Natural killer cell treated with Interleukin-12 subunit alpha and Interleukin-12 subunit beta and Interleukin-15 and Interleukin-18, amount 100 ng/mL, for 72 hours (primary cell): ENCODE measurements at regions not wholly inside any gene's neighbourhood (a gene's known extent, or its start where the extent isn't known, plus 50 kb on each side); places are given as distances from the start of the nearest gene placed in this dataset.
A peak's percentile ranks its signal among the peaks of the same experiment; 100 is the strongest.

Source experiments
- ATAC-seq, 2 donors: fragments of 150-1000 bp; cut with Tn5 transposase in 1 of 2; sonication (Bioruptor Pico), chemical (Tn5 transposase) in 1 of 2; 2 replicates each; pipeline ENCODE4 v1.10.0; 2021
- DNase-seq: peaks from one replicate; pipeline ENCODE4 v3.0.0; 2022; ENCODE audit warnings: low spot score
- H3K27ac Mint-ChIP-seq, 2 donors: 1 replicate in 1 of 2; 2 replicates in 1 of 2; pipeline ENCODE4 v1.8.0; 2022; ENCODE audit warnings: mixed read lengths in 2 of 2, mild to moderate bottlenecking in 1 of 2, moderate library complexity in 1 of 2
- H3K27me3 Mint-ChIP-seq, 2 donors: 1 replicate in 1 of 2; 2 replicates in 1 of 2; pipeline ENCODE4 v1.8.0; 2022; ENCODE audit warnings: mixed read lengths in 2 of 2
- H3K36me3 Mint-ChIP-seq: one replicate; pipeline ENCODE4 v1.8.0; 2022; ENCODE audit warnings: mixed read lengths
- H3K4me1 Mint-ChIP-seq, 2 donors: 1 replicate in 1 of 2; 2 replicates in 1 of 2; pipeline ENCODE4 v1.8.0; 2022; ENCODE audit warnings: low read depth in 2 of 2, mixed read lengths in 2 of 2, mild to moderate bottlenecking in 1 of 2
- H3K4me3 Mint-ChIP-seq: one replicate; pipeline ENCODE4 v1.8.0; 2022; ENCODE audit warnings: mixed read lengths
- H3K9me3 Mint-ChIP-seq: 2 replicates; pipeline ENCODE4 v1.8.0; 2022; ENCODE audit warnings: mixed read lengths

GRCh38 chr12:115847398-115847797 is 430.1 kb downstream of the MED13L start:
- Mint-ChIP-seq H3K27me3 (peaks cover 8 to 20% of the 10 kb centered on the region in 2 donors), H3K4me3 (no peak overlapping the region), H3K36me3 (no peaks in the 10 kb centered on the region), H3K27ac (no peak overlapping the region), H3K4me1 (no peaks in the 10 kb centered on the region), H3K9me3 (no peaks in the 10 kb centered on the region)
- ATAC-seq (no peak), DNase-seq (no peak)

- DNase-seq (no peak), ATAC-seq (no peak)
- Mint-ChIP-seq H3K27ac (no peak overlapping the region), H3K36me3 (no peaks in the 10 kb centered on the region), H3K27me3 (peaks cover 8 to 20% of the 10 kb centered on the region in 2 donors), H3K4me1 (no peaks in the 10 kb centered on the region), H3K9me3 (no peaks in the 10 kb centered on the region), H3K4me3 (no peak overlapping the region)
These were observed 431.0 kb downstream of the MED13L start for GRCh38 chr12:115846516-115846915.

- no peak for DNase-seq
- Mint-ChIP-seq H3K9me3 (no peaks in the 10 kb centered on the region), H3K27me3 (peaks cover 5 to 13% of the 10 kb centered on the region in 2 donors), H3K36me3 (no peaks in the 10 kb centered on the region), H3K4me1 (no peaks in the 10 kb centered on the region), H3K4me3 (no peak overlapping the region), H3K27ac (no peak overlapping the region)
- ATAC-seq: no peak
These were observed 437.3 kb downstream of the MED13L start for GRCh38 chr12:115840159-115840558.

- DNase-seq (no peak), ATAC-seq (no peak)
- no peak overlapping the region for H3K4me3 Mint-ChIP-seq
- peaks cover 5 to 10% of the 10 kb centered on the region in 2 donors for H3K27me3 Mint-ChIP-seq
- no peaks in the 10 kb centered on the region for H3K36me3 Mint-ChIP-seq
- no peaks in the 10 kb centered on the region for H3K9me3 Mint-ChIP-seq
- H3K27ac Mint-ChIP-seq: no peak overlapping the region
- no peaks in the 10 kb centered on the region for H3K4me1 Mint-ChIP-seq
These were observed 438.5 kb downstream of the MED13L start for GRCh38 chr12:115838952-115839351.

DNA sequence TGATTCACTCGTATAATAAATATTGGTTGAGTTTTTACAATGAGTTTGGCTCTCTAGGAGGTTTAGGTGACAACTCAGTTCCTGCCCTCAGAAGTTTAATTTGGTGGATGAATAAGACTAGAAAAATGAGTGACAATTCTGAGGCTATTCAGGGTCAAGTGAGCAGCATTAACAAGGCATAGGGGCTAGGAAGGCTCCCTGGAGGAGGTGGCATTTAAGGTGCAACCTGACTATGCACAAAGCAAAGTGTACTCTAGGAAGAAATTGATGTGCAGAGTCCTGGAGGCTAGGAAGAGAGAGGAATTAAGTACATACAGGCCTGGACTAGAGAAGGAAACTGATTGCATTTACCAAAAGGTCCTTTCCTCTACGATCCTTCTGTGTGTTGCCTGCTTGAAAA is 440.3 kb downstream of the MED13L start:
- no peaks in the 10 kb centered on the region for H3K4me1 Mint-ChIP-seq
- H3K27me3 Mint-ChIP-seq: peaks cover 0 to 12% of the 10 kb centered on the region in 2 donors
- no peak overlapping the region for H3K4me3 Mint-ChIP-seq
- no peak for DNase-seq
- no peak for ATAC-seq
- H3K9me3 Mint-ChIP-seq: peaks cover under 1% of the 10 kb centered on the region
- no peak overlapping the region for H3K27ac Mint-ChIP-seq
- H3K36me3 Mint-ChIP-seq: no peaks in the 10 kb centered on the region

DNA sequence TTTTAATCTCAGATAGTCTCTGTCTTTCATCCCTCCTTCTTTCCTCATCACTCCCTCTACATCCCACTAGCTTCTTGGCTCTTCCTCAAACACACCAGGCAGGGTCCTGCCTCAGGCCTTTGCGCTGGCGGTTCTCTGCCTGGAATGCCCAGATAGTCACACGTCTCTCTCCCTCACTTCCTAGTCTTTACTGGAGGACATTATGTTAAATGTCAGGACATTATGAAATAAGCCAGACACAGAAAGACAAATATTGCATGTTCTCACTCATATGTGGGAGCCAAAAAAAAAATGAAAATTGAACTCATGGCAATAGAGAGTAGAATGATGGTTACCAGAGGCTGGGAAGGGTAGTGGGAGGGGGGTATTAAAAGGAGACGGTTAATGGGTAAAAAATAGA is 442.0 kb downstream of the MED13L start:
- H3K27me3 Mint-ChIP-seq: peaks cover 0 to 12% of the 10 kb centered on the region in 2 donors
- H3K4me1 Mint-ChIP-seq: no peaks in the 10 kb centered on the region
- ATAC-seq (no peak), DNase-seq (no peak)
- H3K27ac Mint-ChIP-seq: no peak overlapping the region
- H3K9me3 Mint-ChIP-seq: peaks cover 2% of the 10 kb centered on the region
- no peaks in the 10 kb centered on the region for H3K36me3 Mint-ChIP-seq
- no peak overlapping the region for H3K4me3 Mint-ChIP-seq

GRCh38 chr12:115833704-115834103 is 443.8 kb downstream of the MED13L start:
- Mint-ChIP-seq H3K27ac (no peak overlapping the region), H3K36me3 (no peaks in the 10 kb centered on the region), H3K27me3 (peaks cover 5 to 11% of the 10 kb centered on the region in 2 donors), H3K4me1 (no peaks in the 10 kb centered on the region), H3K4me3 (no peak overlapping the region), H3K9me3 (peaks cover 2% of the 10 kb centered on the region)
- ATAC-seq (no peak), DNase-seq (no peak)

DNA sequence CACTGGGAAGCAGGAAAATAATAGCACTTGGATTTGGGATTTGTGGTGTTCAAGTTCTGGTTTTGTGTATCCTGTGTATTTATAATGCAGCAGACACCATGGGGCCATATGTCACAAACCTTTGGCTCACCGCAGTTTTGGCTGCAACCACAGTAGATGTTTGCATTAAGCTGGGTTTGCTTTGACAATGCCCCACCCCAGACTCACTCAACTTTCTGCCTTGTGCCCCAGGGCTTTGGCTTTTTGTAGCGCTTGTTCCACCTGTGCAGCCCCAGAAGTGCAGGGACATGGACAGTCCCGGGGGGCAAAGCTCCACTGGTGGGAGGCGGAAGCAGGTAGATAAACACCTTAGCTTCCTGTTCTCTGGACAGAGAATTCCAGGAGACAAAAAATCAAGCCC is 446.9 kb downstream of the MED13L start:
- Mint-ChIP-seq H3K4me1 (no peaks in the 10 kb centered on the region), H3K27ac (no peak overlapping the region), H3K36me3 (no peaks in the 10 kb centered on the region), H3K9me3 (peaks cover 2% of the 10 kb centered on the region), H3K4me3 (no peak overlapping the region), H3K27me3 (peaks cover 5 to 7% of the 10 kb centered on the region in 2 donors)
- DNase-seq (no peak), ATAC-seq (no peak)

GRCh38 chr12:115830070-115830469 is 447.4 kb downstream of the MED13L start:
- H3K36me3 Mint-ChIP-seq: no peaks in the 10 kb centered on the region
- peaks cover 5% of the 10 kb centered on the region in 2 donors for H3K27me3 Mint-ChIP-seq
- no peak overlapping the region for H3K4me3 Mint-ChIP-seq
- H3K9me3 Mint-ChIP-seq: peaks cover 2% of the 10 kb centered on the region
- no peak overlapping the region for H3K27ac Mint-ChIP-seq
- no peaks in the 10 kb centered on the region for H3K4me1 Mint-ChIP-seq
- ATAC-seq: no peak
- DNase-seq: no peak

GRCh38 chr12:115828168-115828567 is 449.3 kb downstream of the MED13L start:
- Mint-ChIP-seq H3K27ac (no peak overlapping the region), H3K9me3 (peaks cover 5% of the 10 kb centered on the region), H3K27me3 (peaks cover 5 to 8% of the 10 kb centered on the region in 2 donors), H3K4me3 (no peak overlapping the region), H3K4me1 (no peaks in the 10 kb centered on the region), H3K36me3 (no peaks in the 10 kb centered on the region)
- no peak for ATAC-seq
- DNase-seq: no peak

DNA sequence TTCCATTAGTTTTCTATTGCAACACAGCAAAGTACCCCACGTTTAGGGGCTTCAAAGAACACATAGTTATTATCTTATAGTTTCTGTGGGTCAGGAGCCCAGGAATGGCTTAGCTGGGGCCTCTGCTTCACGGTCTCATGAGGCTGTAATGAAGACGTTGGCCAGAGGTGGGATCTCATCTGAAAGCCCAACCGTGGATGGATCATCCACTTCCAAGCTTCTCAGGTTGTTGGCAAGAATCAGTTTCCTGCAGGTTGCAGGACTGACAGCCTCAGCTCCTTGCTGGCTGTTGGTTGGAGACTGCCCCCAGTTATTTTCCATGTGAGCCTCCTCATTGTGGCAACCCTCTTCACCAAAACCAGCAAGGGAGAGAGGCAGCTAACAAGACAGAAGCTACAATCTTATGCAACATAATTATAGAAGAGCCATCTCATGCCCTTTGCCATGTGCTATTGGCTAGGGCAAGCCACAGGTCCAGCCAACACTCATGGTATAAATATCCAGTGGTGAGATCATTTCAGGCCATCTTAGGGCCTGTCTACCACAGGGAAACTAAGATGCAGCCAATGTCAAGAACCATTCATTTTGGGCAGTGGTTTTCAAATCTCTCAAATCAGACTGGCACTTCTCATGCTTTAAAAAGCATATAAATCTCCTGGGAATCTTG is 452.4 kb downstream of the MED13L start:
- Mint-ChIP-seq H3K9me3 (peaks cover 3% of the 10 kb centered on the region), H3K27me3 (peaks cover 10 to 14% of the 10 kb centered on the region in 2 donors), H3K27ac (no peak overlapping the region), H3K4me3 (no peak overlapping the region), H3K36me3 (no peaks in the 10 kb centered on the region), H3K4me1 (no peaks in the 10 kb centered on the region)
- DNase-seq (no peak), ATAC-seq (no peak)

DNA sequence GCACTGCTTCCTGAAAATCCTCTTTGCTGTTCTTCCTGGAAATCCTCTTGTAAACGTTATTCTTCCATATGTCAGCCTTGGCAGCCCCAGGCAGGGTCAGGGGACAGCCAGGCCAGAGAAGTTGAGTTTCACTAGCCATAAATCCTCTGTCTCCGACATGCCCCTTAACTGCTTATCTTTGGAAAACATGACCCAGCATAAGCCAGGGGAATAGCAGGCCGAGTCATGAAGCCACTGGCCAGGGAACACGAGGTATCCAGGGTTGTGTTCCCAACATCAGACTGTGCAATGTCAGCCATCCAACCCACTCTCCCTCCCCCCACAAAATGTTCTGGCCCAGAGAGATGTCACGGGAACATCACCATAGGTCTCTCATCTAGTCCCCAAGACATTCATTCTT is 453.9 kb downstream of the MED13L start:
- Mint-ChIP-seq H3K4me3 (no peak overlapping the region), H3K36me3 (no peaks in the 10 kb centered on the region), H3K4me1 (no peaks in the 10 kb centered on the region), H3K27me3 (peaks cover 10 to 21% of the 10 kb centered on the region in 2 donors), H3K9me3 (peaks cover 3% of the 10 kb centered on the region), H3K27ac (peak overlapping the region in 1 of 2 donors; percentile 34)
- ATAC-seq (no peak), DNase-seq (no peak)

GRCh38 chr12:115820656-115821055 is 456.8 kb downstream of the MED13L start:
- Mint-ChIP-seq H3K4me1 (no peaks in the 10 kb centered on the region), H3K9me3 (peaks cover 6% of the 10 kb centered on the region), H3K36me3 (no peaks in the 10 kb centered on the region), H3K27me3 (peaks cover 20 to 43% of the 10 kb centered on the region in 2 donors), H3K27ac (no peak overlapping the region), H3K4me3 (no peak overlapping the region)
- DNase-seq: no peak
- ATAC-seq: no peak

- H3K27ac Mint-ChIP-seq: no peak overlapping the region
- peaks cover 20 to 55% of the 10 kb centered on the region in 2 donors for H3K27me3 Mint-ChIP-seq
- no peaks in the 10 kb centered on the region for H3K36me3 Mint-ChIP-seq
- no peaks in the 10 kb centered on the region for H3K4me1 Mint-ChIP-seq
- no peak overlapping the region for H3K4me3 Mint-ChIP-seq
- DNase-seq (no peak), ATAC-seq (no peak)
- H3K9me3 Mint-ChIP-seq: peaks cover 6% of the 10 kb centered on the region
These were observed 458.5 kb downstream of the MED13L start for GRCh38 chr12:115818973-115819372.

DNA sequence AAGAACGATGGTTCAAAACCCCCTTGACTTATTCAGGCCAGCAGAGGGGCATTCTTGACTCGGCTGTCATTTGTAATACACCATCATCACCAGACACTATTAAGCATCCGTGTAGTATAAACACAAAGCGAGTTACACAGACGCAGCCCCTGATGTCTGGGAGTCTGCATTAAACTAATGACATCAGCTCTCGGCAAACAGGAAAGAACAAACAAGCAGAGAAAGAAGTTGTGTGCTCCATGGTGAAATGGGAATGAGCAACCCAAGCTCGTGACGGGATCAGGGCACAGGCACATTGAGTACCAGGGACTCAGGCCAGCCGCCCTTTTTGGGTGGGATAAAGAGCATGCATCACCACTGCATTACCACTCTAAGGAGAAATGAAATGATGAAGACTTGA is 460.1 kb downstream of the MED13L start:
- Mint-ChIP-seq H3K27me3 (peaks cover 20 to 63% of the 10 kb centered on the region in 2 donors), H3K36me3 (no peaks in the 10 kb centered on the region), H3K4me1 (no peaks in the 10 kb centered on the region), H3K9me3 (peaks cover 6% of the 10 kb centered on the region), H3K4me3 (no peak overlapping the region), H3K27ac (no peak overlapping the region)
- ATAC-seq (no peak), DNase-seq (no peak)
